GM12878 (cell line): ENCODE measurements at regions not wholly inside any gene's neighbourhood (a gene's known extent, or its start where the extent isn't known, plus 50 kb on each side); places are given as distances from the start of the nearest gene placed in this dataset.

Source experiments
- ATAC-seq: fragments of 200-7000 bp; cut with Tn5 transposase; 3 replicates; pipeline ENCODE4 v1.9.1; 2020; ENCODE audit warnings: mild to moderate bottlenecking, moderate library complexity
- BruUV-seq: library from RNA; stranded (reverse); fragments of 400-500 nt; replicated peaks from 2 replicates; lab custom pipeline; 2021; lab: Mats Ljungman, UMichigan
- CTCF ChIA-PET: fragments of 300-600 bp; sonication (Branson Sonifier 250); formaldehyde crosslinking; extraction: SDS; loops from one replicate; lab custom pipeline; 2021; ENCODE audit warnings: inconsistent platforms; lab: Yijun Ruan, JAX
- POLR2A ChIA-PET: fragments of 350-600 bp; formaldehyde crosslinking; extraction: SDS; loops from one replicate; lab custom pipeline; 2021; ENCODE audit warnings: inconsistent platforms; lab: Charles Lee
- RAD21 ChIA-PET: fragments of 300-600 bp; sonication (Branson Sonifier 250); formaldehyde crosslinking; loops from one replicate; lab custom pipeline; 2023; ENCODE audit warnings: antibody characterized with exemption; ENCODE audit not compliant: unreplicated experiment; lab: Charles Lee
- SMC1A ChIA-PET: fragments of 300-600 bp; sonication (Branson Sonifier 250); formaldehyde crosslinking; loops from one replicate; lab custom pipeline; 2023; ENCODE audit not compliant: unreplicated experiment, uncharacterized antibody; lab: Charles Lee
- DNase-seq: peaks from one replicate; pipeline ENCODE4 v3.0.0-alpha.2; 2011; ENCODE audit warnings: low read depth, low spot score
- FAIRE-seq: peaks from 3 replicates; lab custom pipeline; 2011; peaks lifted over from hg19 to GRCh38; lab: Jason Lieb, UNC
- H2AFZ ChIP-seq: 2 replicates; pipeline ENCODE4 v1.6.0; 2011; ENCODE audit warnings: low read depth, low read length, control low read depth; ENCODE audit not compliant: control insufficient read depth
- H3K27ac ChIP-seq: 2 replicates; pipeline ENCODE4 v1.5.1; 2011; ENCODE audit warnings: control low read depth; ENCODE audit not compliant: control insufficient read depth, insufficient read depth
- H3K27me3 ChIP-seq, 2 experiments: replicated peaks in 1 of 2; 2 replicates each; pipeline versions ENCODE4 v1.6.0 to v1.6.1; 2011; ENCODE audit warnings: low read length in 1 of 2; ENCODE audit not compliant: control insufficient read depth in 2 of 2, insufficient read depth in 2 of 2
- H3K36me3 ChIP-seq, 2 experiments: 2 replicates each; pipeline ENCODE4 v1.5.1; 2011; ENCODE audit warnings: low read length in 1 of 2; ENCODE audit not compliant: control insufficient read depth in 2 of 2, insufficient read depth in 2 of 2
- H3K4me1 ChIP-seq: 2 replicates; pipeline ENCODE4 v1.6.1; 2011; ENCODE audit warnings: mild to moderate bottlenecking, low read length, moderate library complexity, mixed read lengths; ENCODE audit not compliant: control insufficient read depth, insufficient read depth
- H3K4me2 ChIP-seq: 2 replicates; pipeline ENCODE4 v1.6.0; 2011; ENCODE audit warnings: control low read depth; ENCODE audit not compliant: control insufficient read depth, insufficient read depth
- H3K4me3 ChIP-seq: fragments of 200-600 bp; sonication (generic); 2 replicates; pipeline ENCODE4 v1.5.1; 2016
- H3K79me2 ChIP-seq: 2 replicates; pipeline ENCODE4 v1.6.0; 2011; ENCODE audit warnings: low read length; ENCODE audit not compliant: control insufficient read depth, insufficient read depth
- H3K9ac ChIP-seq: 2 replicates; pipeline ENCODE4 v1.8.0; 2011; ENCODE audit warnings: low read length, control low read depth, mixed read lengths; ENCODE audit not compliant: control insufficient read depth, insufficient read depth
- H3K9me3 ChIP-seq: replicated peaks from 3 replicates; pipeline ENCODE4 v1.5.1; 2011; ENCODE audit warnings: mild to moderate bottlenecking, low read length; ENCODE audit not compliant: control insufficient read depth, insufficient read depth
- H4K20me1 ChIP-seq: 2 replicates; pipeline ENCODE4 v1.6.0; 2011; ENCODE audit not compliant: control insufficient read depth, insufficient read depth
- FOXK2 ChIP-seq: fragments of 450-650 bp; IDR thresholded peaks from 2 replicates; pipeline ENCODE4 v1.6.1; 2017; ENCODE audit warnings: mild to moderate bottlenecking, moderate library complexity
- MXI1 ChIP-seq: fragments of 150-350 bp; IDR thresholded peaks from 2 replicates; pipeline ENCODE4 v1.6.1; 2011; ENCODE audit warnings: low read depth, mild to moderate bottlenecking, inconsistent platforms, low read length, improper control_type of control experiment
- POLR2AphosphoS2 ChIP-seq: IDR thresholded peaks from 2 replicates; pipeline ENCODE4 v1.6.1; 2011; ENCODE audit warnings: low read depth, mild to moderate bottlenecking, low read length, improper control_type of control experiment, moderate library complexity
- STAT3 ChIP-seq: IDR thresholded peaks from 2 replicates; pipeline ENCODE4 v1.6.1; 2011; ENCODE audit warnings: low read depth, low read length, improper control_type of control experiment
- SUPT20H ChIP-seq: IDR thresholded peaks from 2 replicates; pipeline ENCODE4 v1.6.1; 2011; ENCODE audit warnings: low read depth, mild to moderate bottlenecking, low read length, moderate library complexity, borderline replicate concordance; ENCODE audit not compliant: control insufficient read depth
- TBL1XR1 ChIP-seq: IDR thresholded peaks from 2 replicates; pipeline ENCODE4 v1.6.1; 2012; ENCODE audit warnings: low read depth, low read length, improper control_type of control experiment
- ZNF687 ChIP-seq: fragments of 450-650 bp; IDR thresholded peaks from 2 replicates; pipeline ENCODE4 v1.6.1; 2017; ENCODE audit warnings: mild to moderate bottlenecking, moderate library complexity
- WGBS: methylation state at CpG from one replicate; pipeline ENCODE4 v1.1.6; 2016; ENCODE audit warnings: low lambda C conversion rate; ENCODE audit not compliant: insufficient replicate concordance, insufficient coverage; ENCODE audit errors: missing lambda C conversion rate; 5-methylcytosine and 5-hydroxymethylcytosine counted together
- in situ Hi-C: fragments of 300-500 bp; cut with MboI; formaldehyde crosslinking; loops from 9 replicates; pipeline ENCODE4 v1.14.3; 2018; ENCODE audit warnings: mixed read lengths
- intact Hi-C: fragments of 100-400 bp; cut with micrococcal nuclease; formaldehyde crosslinking; loops from one replicate; pipeline ENCODE4 v1.14.2; 2022; ENCODE audit not compliant: unreplicated experiment

GRCh38 chr10:6787718-6788117 lies 207.6 kb upstream of the PRKCQ start (continued):
- TF ChIP-seq MXI1 (no peak), STAT3 (no peak), POLR2AphosphoS2 (no peak), FOXK2 (no peak)

- ChIA-PET POLR2A (no interaction called here), RAD21 (no interaction called here), SMC1A (interaction anchor here (0.6 kb wide), 1 partner anchor 58 kb away, joined by 3 read pairs; no protein-coding TSS in a partner anchor), CTCF (no interaction called here)
- ATAC-seq = no peak
- H3K27me3 ChIP-seq = no peaks in the 10 kb centered on the region
- H3K27ac ChIP-seq = no peak overlapping the region
- no peak overlapping the region for H3K4me3 ChIP-seq
- no TSS peak for BruUV-seq
- in situ Hi-C loops (no loop called here), intact Hi-C loops (no loop called here)
- FAIRE-seq = no peak
- H3K4me2 ChIP-seq = no peak overlapping the region
- no peaks in the 10 kb centered on the region for H3K36me3 ChIP-seq
- no peaks in the 10 kb centered on the region for H3K4me1 ChIP-seq
- no peak overlapping the region for H3K9ac ChIP-seq
- no peaks in the 10 kb centered on the region for H4K20me1 ChIP-seq
- no peak overlapping the region for H2AFZ ChIP-seq
- DNase-seq = no peak
- H3K79me2 ChIP-seq = no peaks in the 10 kb centered on the region
- TF ChIP-seq TBL1XR1 (no peak), ZNF687 (no peak), POLR2AphosphoS2 (no peak), SUPT20H (no peak)
- 37% methylated on average over 3 of the region's 3 CpGs for WGBS
- no peaks in the 10 kb centered on the region for H3K9me3 ChIP-seq
Measured at GRCh38 chr10:6787091-6787490, 207.0 kb upstream of the PRKCQ start.
